Hepatocyte (in vitro differentiated cells): ENCODE measurements at regions not wholly inside any gene's neighbourhood (a gene's known extent, or its start where the extent isn't known, plus 50 kb on each side); places are given as distances from the start of the nearest gene placed in this dataset.
"Not testable (repeated sequence)": the region's sequence is repeated elsewhere in the genome, so short reads cannot be mapped to it uniquely, and the experiment has no call there.

ENCODE experiments used
- DNase-seq: peaks from one replicate; pipeline ENCODE4 v3.0.0-alpha.2; 2016; ENCODE audit warnings: low spot score
- H2AFZ ChIP-seq: fragments of 200-600 bp; sonication (generic); 2 replicates; pipeline ENCODE4 v1.6.0; 2016; ENCODE audit warnings: antibody characterized with exemption, mild to moderate bottlenecking
- H3K27ac ChIP-seq: fragments of 200-600 bp; sonication (generic); 2 replicates; pipeline ENCODE4 v1.5.1; 2016; ENCODE audit warnings: mild to moderate bottlenecking
- H3K27me3 ChIP-seq: fragments of 200-600 bp; sonication (generic); 2 replicates; pipeline ENCODE4 v1.6.1; 2016
- H3K36me3 ChIP-seq: fragments of 200-600 bp; sonication (generic); replicated peaks from 2 replicates; pipeline ENCODE4 v1.5.1; 2016; ENCODE audit warnings: low read depth; ENCODE audit not compliant: insufficient read depth
- H3K4me1 ChIP-seq: fragments of 200-600 bp; sonication (generic); 2 replicates; pipeline ENCODE4 v1.5.1; 2016; ENCODE audit warnings: mild to moderate bottlenecking, moderate library complexity; ENCODE audit not compliant: insufficient read depth
- H3K4me2 ChIP-seq: fragments of 200-600 bp; sonication (generic); 2 replicates; pipeline ENCODE4 v1.6.0; 2016
- H3K4me3 ChIP-seq: fragments of 200-600 bp; sonication (generic); 2 replicates; pipeline ENCODE4 v1.5.1; 2016; ENCODE audit warnings: mild to moderate bottlenecking
- H3K79me2 ChIP-seq: fragments of 200-600 bp; sonication (generic); 2 replicates; pipeline ENCODE4 v1.6.0; 2017; ENCODE audit warnings: mild to moderate bottlenecking
- H3K9me2 ChIP-seq: fragments of 200-600 bp; sonication (generic); replicated peaks from 2 replicates; pipeline ENCODE4 v1.6.0; 2017; ENCODE audit warnings: mild to moderate bottlenecking; ENCODE audit not compliant: insufficient read depth
- H3K9me3 ChIP-seq: fragments of 200-600 bp; sonication (generic); 2 replicates; pipeline ENCODE4 v1.5.1; 2016; ENCODE audit warnings: low read depth, mild to moderate bottlenecking
- H4K20me1 ChIP-seq: fragments of 200-600 bp; sonication (generic); 2 replicates; pipeline ENCODE4 v1.6.0; 2016; ENCODE audit warnings: mild to moderate bottlenecking; ENCODE audit not compliant: insufficient read depth, poor library complexity, severe bottlenecking
- CTCF ChIP-seq: fragments of 200-600 bp; sonication (generic); IDR thresholded peaks from 2 replicates; pipeline ENCODE4 v1.5.1; 2016; ENCODE audit warnings: antibody characterized with exemption, mild to moderate bottlenecking; ENCODE audit not compliant: poor library complexity
- EZH2 ChIP-seq: fragments of 200-600 bp; sonication (generic); IDR thresholded peaks from 2 replicates; pipeline ENCODE4 v1.6.1; 2016; ENCODE audit warnings: antibody characterized with exemption, mild to moderate bottlenecking, borderline replicate concordance
- EZH2phosphoT487 ChIP-seq: fragments of 200-600 bp; sonication (generic); IDR thresholded peaks from one replicate; pipeline ENCODE4 v1.6.1; 2018; ENCODE audit warnings: antibody characterized with exemption, mild to moderate bottlenecking, low read depth, moderate library complexity; ENCODE audit not compliant: unreplicated experiment, severe bottlenecking
- WGBS: methylation state at CpG from one replicate; pipeline ENCODE4 v1.1.6; 2016; ENCODE audit warnings: low lambda C conversion rate; ENCODE audit errors: missing lambda C conversion rate; 5-methylcytosine and 5-hydroxymethylcytosine counted together

GRCh38 chr4:164095313-164096110, 601.0 kb downstream of the TMA16 start:
- Histone ChIP-seq H3K4me2 (no peak overlapping the region), H2AFZ (no peak overlapping the region), H4K20me1 (no peaks in the 10 kb centered on the region), H3K79me2 (no peaks in the 10 kb centered on the region), H3K36me3 (no peaks in the 10 kb centered on the region), H3K4me3 (no peak overlapping the region), H3K9me3 (no peaks in the 10 kb centered on the region), H3K27ac (no peak overlapping the region), H3K9me2 (no peaks in the 10 kb centered on the region), H3K4me1 (no peaks in the 10 kb centered on the region), H3K27me3 (no peaks in the 10 kb centered on the region)
- WGBS, result 92% methylated on average over 5 of the region's 5 CpGs
- TF ChIP-seq CTCF (no peak), EZH2phosphoT487 (no peak), EZH2 (no peak)
- DNase-seq, result no peak

- no peaks in the 10 kb centered on the region for H3K27me3 ChIP-seq
- no peaks in the 10 kb centered on the region for H3K9me3 ChIP-seq
- H3K36me3 ChIP-seq, result no peaks in the 10 kb centered on the region
- H2AFZ ChIP-seq, result no peak overlapping the region
- no peaks in the 10 kb centered on the region for H3K4me1 ChIP-seq
- no peaks in the 10 kb centered on the region for H4K20me1 ChIP-seq
- H3K4me3 ChIP-seq, result no peak overlapping the region
- no peak overlapping the region for H3K27ac ChIP-seq
- no peaks in the 10 kb centered on the region for H3K9me2 ChIP-seq
- H3K79me2 ChIP-seq, result no peaks in the 10 kb centered on the region
- H3K4me2 ChIP-seq, result no peak overlapping the region
- TF ChIP-seq EZH2 (no peak), EZH2phosphoT487 (no peak), CTCF (no peak)
- WGBS, result 80% methylated on average over 5 of the region's 5 CpGs
- DNase-seq, result no peak
Observed at GRCh38 chr4:164096766-164097518, 602.5 kb downstream of the TMA16 start.

GRCh38 chr4:164100741-164101365, 606.4 kb downstream of the TMA16 start:
- not testable (repeated sequence) for H3K36me3 ChIP-seq, H3K4me2 ChIP-seq, H2AFZ ChIP-seq, H3K9me3 ChIP-seq, H3K9me2 ChIP-seq, H4K20me1 ChIP-seq, H3K4me1 ChIP-seq, H3K27ac ChIP-seq, DNase-seq, H3K27me3 ChIP-seq, H3K4me3 ChIP-seq, H3K79me2 ChIP-seq
- WGBS, result 89% methylated on average over 23 of the region's 23 CpGs

- no peak for DNase-seq
- Histone ChIP-seq H2AFZ (no peak overlapping the region), H3K4me3 (no peak overlapping the region)
Observed at GRCh38 chr4:164108971-164109370, 614.5 kb downstream of the TMA16 start.

More at GRCh38 chr4:164108971-164109370, 614.5 kb downstream of the TMA16 start:
- Histone ChIP-seq H3K9me3 (no peaks in the 10 kb centered on the region), H3K4me1 (no peaks in the 10 kb centered on the region), H3K27me3 (no peaks in the 10 kb centered on the region), H3K36me3 (no peaks in the 10 kb centered on the region), H3K4me2 (no peak overlapping the region), H3K9me2 (no peaks in the 10 kb centered on the region), H3K79me2 (no peaks in the 10 kb centered on the region), H3K27ac (no peak overlapping the region), H4K20me1 (no peaks in the 10 kb centered on the region)
- WGBS, result 52% methylated on average over 2 of the region's 2 CpGs
- TF ChIP-seq EZH2phosphoT487, result peak; percentile 94
- no peak for TF ChIP-seq EZH2
